Osteocyte (in vitro differentiated cells): ENCODE measurements at regions not wholly inside any gene's neighbourhood (a gene's known extent, or its start where the extent isn't known, plus 50 kb on each side); places are given as distances from the start of the nearest gene placed in this dataset.

Experiments used
- DNase-seq: peaks from one replicate; pipeline ENCODE4 v3.0.0; 2021; ENCODE audit warnings: mixed read lengths; ENCODE audit not compliant: unreplicated experiment; ENCODE audit errors: extremely low spot score
- H3K27ac Mint-ChIP-seq: one replicate; pipeline ENCODE4 v1.8.0; 2021; ENCODE audit warnings: mild to moderate bottlenecking, mixed read lengths; ENCODE audit not compliant: unreplicated experiment
- H3K27me3 Mint-ChIP-seq: one replicate; pipeline ENCODE4 v1.8.0; 2021; ENCODE audit warnings: mixed read lengths; ENCODE audit not compliant: unreplicated experiment
- H3K36me3 Mint-ChIP-seq: one replicate; pipeline ENCODE4 v1.8.0; 2021; ENCODE audit warnings: mixed read lengths; ENCODE audit not compliant: unreplicated experiment
- H3K4me1 Mint-ChIP-seq: one replicate; pipeline ENCODE4 v1.8.0; 2021; ENCODE audit warnings: mixed read lengths; ENCODE audit not compliant: unreplicated experiment
- H3K4me3 Mint-ChIP-seq: one replicate; pipeline ENCODE4 v1.8.0; 2021; ENCODE audit warnings: mild to moderate bottlenecking, moderate library complexity, mixed read lengths; ENCODE audit not compliant: unreplicated experiment
- H3K9me3 Mint-ChIP-seq: one replicate; pipeline ENCODE4 v1.8.0; 2021; ENCODE audit warnings: mixed read lengths; ENCODE audit not compliant: unreplicated experiment
- CTCF ChIP-seq: fragments of 200-600 bp; sonication (generic); IDR thresholded peaks from 2 replicates; pipeline ENCODE4 v1.5.0; 2021; ENCODE audit warnings: antibody characterized with exemption, mild to moderate bottlenecking, moderate library complexity

- Mint-ChIP-seq H3K27ac (no peak overlapping the region), H3K36me3 (no peaks in the 10 kb centered on the region), H3K4me1 (no peaks in the 10 kb centered on the region), H3K27me3 (no peaks in the 10 kb centered on the region), H3K9me3 (peaks cover 18% of the 10 kb centered on the region), H3K4me3 (no peak overlapping the region)
- no peak for DNase-seq
- no peak for TF ChIP-seq CTCF
Measured at GRCh38 chr13:22749626-22750025, 431.2 kb upstream of the SGCG start.

GRCh38 chr13:22757530-22758120 lies 423.2 kb upstream of the SGCG start:
- Mint-ChIP-seq H3K4me3 (no peak overlapping the region), H3K9me3 (peaks cover 12% of the 10 kb centered on the region), H3K27ac (no peak overlapping the region), H3K4me1 (no peaks in the 10 kb centered on the region), H3K27me3 (no peaks in the 10 kb centered on the region), H3K36me3 (no peaks in the 10 kb centered on the region)
- DNase-seq = no peak
- peak; percentile 51 for TF ChIP-seq CTCF

GRCh38 chr13:22758245-22758644 lies 422.5 kb upstream of the SGCG start:
- Mint-ChIP-seq H3K27me3 (no peaks in the 10 kb centered on the region), H3K36me3 (no peaks in the 10 kb centered on the region), H3K4me3 (no peak overlapping the region), H3K27ac (no peak overlapping the region), H3K4me1 (no peaks in the 10 kb centered on the region), H3K9me3 (peaks cover 9% of the 10 kb centered on the region)
- no peak for DNase-seq
- no peak for TF ChIP-seq CTCF

- Mint-ChIP-seq H3K4me1 (no peaks in the 10 kb centered on the region), H3K9me3 (no peaks in the 10 kb centered on the region), H3K27ac (no peak overlapping the region), H3K36me3 (no peaks in the 10 kb centered on the region), H3K27me3 (peaks cover 2% of the 10 kb centered on the region), H3K4me3 (no peak overlapping the region)
- TF ChIP-seq CTCF = no peak
- no peak for DNase-seq
Measured at GRCh38 chr13:22761709-22762108, 419.1 kb upstream of the SGCG start.

- H3K36me3 Mint-ChIP-seq = no peaks in the 10 kb centered on the region
- no peak overlapping the region for H3K27ac Mint-ChIP-seq
Measured at GRCh38 chr13:22765547-22765946, 415.2 kb upstream of the SGCG start.

More at GRCh38 chr13:22765547-22765946, 415.2 kb upstream of the SGCG start:
- TF ChIP-seq CTCF = no peak
- no peak for DNase-seq
- Mint-ChIP-seq H3K27me3 (peaks cover 2% of the 10 kb centered on the region), H3K4me1 (no peaks in the 10 kb centered on the region), H3K4me3 (no peak overlapping the region), H3K9me3 (no peaks in the 10 kb centered on the region)
